GM18507 (cell line): ENCODE measurements at regions not wholly inside any gene's neighbourhood (a gene's known extent, or its start where the extent isn't known, plus 50 kb on each side); places are given as distances from the start of the nearest gene placed in this dataset.
A peak's percentile ranks its signal among the peaks of the same experiment; 100 is the strongest.

Experiments used
- DNase-seq: peaks from one replicate; pipeline ENCODE4 v3.0.0; 2011; ENCODE audit warnings: low read depth; ENCODE audit not compliant: insufficient read length; ENCODE audit errors: extremely low spot score
- FAIRE-seq: peaks from 2 replicates; lab custom pipeline; 2011; peaks lifted over from hg19 to GRCh38; lab: Jason Lieb, UNC

- DNase-seq (no peak), FAIRE-seq (no peak)
Measured at GRCh38 chr6:139768196-139768595, 393.7 kb upstream of the CITED2 start.

GRCh38 chr6:139766796-139767195 is 392.3 kb upstream of the CITED2 start:
- DNase-seq (no peak), FAIRE-seq (no peak)

GRCh38 chr6:139765825-139766285 is 391.4 kb upstream of the CITED2 start:
- DNase-seq (no peak), FAIRE-seq (no peak)

- DNase-seq (no peak), FAIRE-seq (peak; percentile 69)
Measured at GRCh38 chr6:139764498-139764986, 390.1 kb upstream of the CITED2 start.

GRCh38 chr6:139763468-139764210 is 389.2 kb upstream of the CITED2 start:
- no peak for FAIRE-seq
- DNase-seq: no peak

GRCh38 chr6:139762587-139763031 is 388.2 kb upstream of the CITED2 start:
- DNase-seq: no peak
- FAIRE-seq: peak; percentile 15

GRCh38 chr6:139760128-139760527 is 385.7 kb upstream of the CITED2 start:
- DNase-seq (no peak), FAIRE-seq (no peak)

GRCh38 chr6:139759086-139759485 is 384.6 kb upstream of the CITED2 start:
- FAIRE-seq (no peak), DNase-seq (no peak)

GRCh38 chr6:139758209-139758611 is 383.8 kb upstream of the CITED2 start:
- DNase-seq: no peak
- FAIRE-seq: no peak

GRCh38 chr6:139757784-139758183 is 383.3 kb upstream of the CITED2 start:
- FAIRE-seq (no peak), DNase-seq (no peak)

- FAIRE-seq: no peak
- no peak for DNase-seq
Measured at GRCh38 chr6:139756381-139756780, 381.9 kb upstream of the CITED2 start.

- FAIRE-seq: peak; percentile 45
- no peak for DNase-seq
Measured at GRCh38 chr6:139754898-139755775, 380.7 kb upstream of the CITED2 start.

GRCh38 chr6:139753198-139753861 is 378.9 kb upstream of the CITED2 start:
- no peak for DNase-seq
- no peak for FAIRE-seq

GRCh38 chr6:139752086-139752485 is 377.6 kb upstream of the CITED2 start:
- DNase-seq: no peak
- FAIRE-seq: no peak

GRCh38 chr6:139751179-139751578 is 376.7 kb upstream of the CITED2 start:
- no peak for FAIRE-seq
- DNase-seq: no peak

GRCh38 chr6:139748353-139749146 is 374.1 kb upstream of the CITED2 start:
- no peak for DNase-seq
- no peak for FAIRE-seq

GRCh38 chr6:139747154-139747553 is 372.7 kb upstream of the CITED2 start:
- no peak for DNase-seq
- FAIRE-seq: no peak

- DNase-seq (no peak), FAIRE-seq (peak; percentile 33)
Measured at GRCh38 chr6:139744891-139745290, 370.4 kb upstream of the CITED2 start.
